IPS-18a (cell line): ENCODE measurements at regions not wholly inside any gene's neighbourhood (a gene's known extent, or its start where the extent isn't known, plus 50 kb on each side); places are given as distances from the start of the nearest gene placed in this dataset.

Source experiments
- H3K27ac ChIP-seq: one replicate; pipeline ENCODE4 v1.5.1; 2013; ENCODE audit warnings: low read length
- H3K27me3 ChIP-seq: one replicate; pipeline ENCODE4 v1.6.1; 2013; ENCODE audit warnings: mild to moderate bottlenecking, low read length; ENCODE audit not compliant: control insufficient read depth, insufficient read depth
- H3K36me3 ChIP-seq: one replicate; pipeline ENCODE4 v1.6.1; 2013; ENCODE audit warnings: low read depth, low read length; ENCODE audit not compliant: control insufficient read depth
- H3K4me1 ChIP-seq: one replicate; pipeline ENCODE4 v1.6.1; 2013; ENCODE audit warnings: low read depth, low read length; ENCODE audit not compliant: control insufficient read depth
- H3K4me3 ChIP-seq: one replicate; pipeline ENCODE4 v1.5.1; 2013; ENCODE audit warnings: low read length
- H3K9ac ChIP-seq: one replicate; pipeline ENCODE4 v1.6.1; 2013; ENCODE audit warnings: mild to moderate bottlenecking, low read length, moderate library complexity
- H3K9me3 ChIP-seq: one replicate; pipeline ENCODE4 v1.6.1; 2013; ENCODE audit warnings: low read depth, low read length; ENCODE audit not compliant: control insufficient read depth

DNA sequence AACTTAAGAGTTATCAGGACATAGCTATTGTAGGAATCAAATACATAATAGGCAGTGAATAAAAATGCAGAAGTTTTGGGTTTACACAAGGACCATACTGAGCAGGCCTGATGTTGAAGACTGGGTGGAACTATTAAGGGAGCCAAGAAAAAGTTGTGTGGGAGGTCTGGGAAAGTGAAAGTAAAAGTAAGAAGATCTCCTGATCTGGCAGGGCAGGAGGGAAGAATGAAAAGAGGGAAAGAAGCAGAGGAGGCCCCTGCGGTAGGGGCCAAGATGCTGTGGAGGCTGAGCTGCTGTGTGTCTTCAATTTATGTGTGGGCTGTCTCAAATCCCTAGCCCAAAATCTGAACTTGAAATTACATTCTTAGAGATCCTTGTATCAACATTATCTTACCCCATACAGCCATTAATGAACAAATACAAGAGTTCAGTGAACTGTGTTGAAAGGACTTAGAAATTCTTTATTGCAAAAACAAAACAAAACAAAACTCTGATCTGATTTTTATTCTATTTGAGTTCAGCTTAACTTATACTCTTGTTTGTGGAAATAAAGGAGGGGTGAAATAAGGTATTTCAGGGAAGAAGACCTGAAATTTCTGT lies 1183.8 kb downstream of the HACE1 start:
- no peaks in the 10 kb centered on the region for H3K27me3 ChIP-seq
- H3K36me3 ChIP-seq = no peaks in the 10 kb centered on the region
- no peaks in the 10 kb centered on the region for H3K4me1 ChIP-seq
- H3K4me3 ChIP-seq = no peak overlapping the region
- H3K9me3 ChIP-seq = no peaks in the 10 kb centered on the region
- no peak overlapping the region for H3K9ac ChIP-seq
- H3K27ac ChIP-seq = no peak overlapping the region

DNA sequence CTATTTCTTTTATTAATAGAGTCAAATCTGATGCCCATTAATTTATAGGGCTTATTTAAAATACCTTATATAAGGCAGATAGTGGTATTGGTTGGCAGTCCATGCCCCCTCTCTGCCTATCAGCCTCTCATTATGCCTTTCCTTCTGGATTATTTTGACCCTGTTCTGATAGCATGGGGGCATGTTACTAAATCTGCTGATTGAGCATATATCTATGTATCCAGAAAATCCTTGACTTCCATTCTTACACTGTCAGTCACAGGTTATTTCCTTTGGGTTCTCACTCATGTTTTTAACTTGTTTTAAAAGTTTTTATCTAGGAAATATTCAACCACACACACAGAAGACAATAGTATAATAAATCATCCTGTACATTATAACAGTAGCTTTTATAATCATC lies 1184.9 kb downstream of the HACE1 start:
- H3K27me3 ChIP-seq = no peaks in the 10 kb centered on the region
- no peak overlapping the region for H3K4me3 ChIP-seq
- H3K9ac ChIP-seq = no peak overlapping the region
- no peaks in the 10 kb centered on the region for H3K9me3 ChIP-seq
- no peaks in the 10 kb centered on the region for H3K36me3 ChIP-seq
- H3K4me1 ChIP-seq = no peaks in the 10 kb centered on the region
- no peak overlapping the region for H3K27ac ChIP-seq

DNA sequence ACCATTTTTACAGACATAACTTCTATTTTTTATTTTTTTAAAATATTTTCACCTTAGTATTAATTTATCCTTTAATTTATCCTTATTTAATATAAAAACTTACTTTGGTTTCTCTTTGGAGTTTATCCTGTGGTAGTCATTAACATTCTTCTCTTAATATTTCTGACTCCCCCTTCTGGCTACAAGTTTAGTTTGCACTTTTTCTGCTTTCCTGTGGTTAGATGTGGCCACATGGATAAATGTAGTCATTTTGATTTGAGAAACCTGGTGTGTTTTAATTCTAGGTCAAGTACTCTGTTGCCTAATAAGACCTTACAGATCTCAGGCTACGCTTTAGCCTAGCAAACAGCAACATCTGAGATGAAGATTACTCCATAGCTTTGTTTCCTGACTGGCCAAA lies 1187.5 kb downstream of the HACE1 start:
- Histone ChIP-seq H3K36me3 (no peaks in the 10 kb centered on the region), H3K4me1 (no peaks in the 10 kb centered on the region), H3K4me3 (no peak overlapping the region), H3K9me3 (no peaks in the 10 kb centered on the region), H3K27ac (no peak overlapping the region), H3K9ac (no peak overlapping the region), H3K27me3 (no peaks in the 10 kb centered on the region)

DNA sequence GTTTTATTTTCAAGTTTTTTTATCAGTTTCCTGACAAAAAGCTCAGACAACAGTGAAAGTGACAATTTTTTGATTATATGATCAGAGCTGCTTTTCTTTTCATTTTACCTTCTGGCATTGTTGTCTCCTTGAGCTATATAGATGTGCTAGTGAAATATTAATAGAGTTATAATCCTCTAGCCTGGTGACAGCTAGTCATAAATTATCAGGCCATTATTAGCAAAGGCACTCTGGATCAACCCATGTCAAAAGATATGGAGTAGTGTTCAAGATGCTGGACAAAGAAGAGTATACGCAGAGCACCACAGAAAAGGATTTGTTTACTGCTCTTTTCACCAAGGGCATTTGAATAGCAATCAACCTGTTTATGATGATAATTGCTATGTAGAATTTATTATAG lies 1230.1 kb downstream of the HACE1 start:
- Histone ChIP-seq H3K4me1 (no peaks in the 10 kb centered on the region), H3K36me3 (no peaks in the 10 kb centered on the region), H3K27ac (no peak overlapping the region), H3K4me3 (no peak overlapping the region), H3K9me3 (no peaks in the 10 kb centered on the region), H3K27me3 (no peaks in the 10 kb centered on the region), H3K9ac (no peak overlapping the region)

DNA sequence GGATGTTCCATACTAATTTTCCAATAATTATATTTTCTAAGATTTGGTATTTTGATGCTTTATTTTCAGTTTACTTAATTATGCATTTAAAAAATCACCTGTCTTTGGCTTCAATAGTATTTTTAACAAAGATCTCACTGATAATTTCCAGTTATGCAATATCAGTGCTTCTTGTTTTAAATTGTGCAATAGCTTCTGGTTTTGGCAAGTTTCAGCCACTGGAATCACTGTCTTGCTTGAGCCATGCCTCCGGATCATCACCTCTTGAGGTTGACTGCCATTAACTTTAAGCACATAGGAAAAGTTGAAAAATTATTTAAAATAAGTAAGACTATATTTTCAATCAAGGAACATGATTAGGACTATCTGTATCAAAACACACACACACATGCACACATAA lies 1242.1 kb downstream of the HACE1 start:
- Histone ChIP-seq H3K4me1 (no peaks in the 10 kb centered on the region), H3K27me3 (no peaks in the 10 kb centered on the region), H3K9me3 (no peaks in the 10 kb centered on the region), H3K36me3 (no peaks in the 10 kb centered on the region), H3K4me3 (no peak overlapping the region), H3K9ac (no peak overlapping the region), H3K27ac (no peak overlapping the region)

DNA sequence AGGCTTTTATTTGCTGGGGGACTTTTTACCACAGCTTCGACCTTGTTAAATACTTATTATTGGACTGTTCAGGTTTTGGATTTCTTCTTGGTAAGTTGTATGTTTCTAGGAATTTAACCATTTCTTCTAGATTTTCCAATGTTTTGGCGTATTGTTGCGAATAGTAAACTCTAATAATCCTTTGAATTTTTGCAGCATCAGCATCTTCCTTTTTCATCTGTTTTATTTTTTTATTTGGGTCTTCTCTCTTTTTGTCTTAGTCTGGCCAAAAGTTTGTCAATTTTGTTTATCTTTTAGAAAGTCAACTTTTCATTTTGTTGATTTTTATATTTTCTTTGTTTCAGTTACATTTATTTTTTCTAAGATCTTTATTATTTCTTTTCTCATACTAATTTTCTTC lies 1272.0 kb downstream of the HACE1 start:
- no peak overlapping the region for H3K4me3 ChIP-seq
- no peaks in the 10 kb centered on the region for H3K9me3 ChIP-seq
- no peaks in the 10 kb centered on the region for H3K4me1 ChIP-seq
- H3K27me3 ChIP-seq = no peaks in the 10 kb centered on the region
- H3K27ac ChIP-seq = no peak overlapping the region
- no peak overlapping the region for H3K9ac ChIP-seq
- H3K36me3 ChIP-seq = no peaks in the 10 kb centered on the region

DNA sequence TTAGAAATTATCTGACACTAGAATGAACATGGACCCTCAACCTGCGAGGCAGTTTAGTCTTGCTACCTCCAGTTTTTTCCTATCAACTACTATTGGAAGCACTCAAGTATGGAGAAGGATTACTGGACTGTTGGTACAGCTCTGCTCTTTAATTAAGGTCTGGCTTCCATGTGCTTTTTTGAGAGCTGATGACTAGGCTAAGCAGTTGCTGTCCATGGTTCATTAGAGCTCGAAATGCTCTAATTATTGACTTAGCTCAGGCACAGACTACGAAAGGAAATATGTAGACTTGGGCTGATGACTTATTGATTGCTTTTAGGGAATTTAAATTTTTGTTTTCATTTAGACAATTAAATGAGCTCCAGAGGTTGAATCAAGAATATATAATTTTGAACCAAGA lies 1281.6 kb downstream of the HACE1 start:
- Histone ChIP-seq H3K9ac (no peak overlapping the region), H3K36me3 (no peaks in the 10 kb centered on the region), H3K9me3 (no peaks in the 10 kb centered on the region), H3K27me3 (no peaks in the 10 kb centered on the region), H3K4me3 (no peak overlapping the region), H3K4me1 (no peaks in the 10 kb centered on the region), H3K27ac (no peak overlapping the region)

DNA sequence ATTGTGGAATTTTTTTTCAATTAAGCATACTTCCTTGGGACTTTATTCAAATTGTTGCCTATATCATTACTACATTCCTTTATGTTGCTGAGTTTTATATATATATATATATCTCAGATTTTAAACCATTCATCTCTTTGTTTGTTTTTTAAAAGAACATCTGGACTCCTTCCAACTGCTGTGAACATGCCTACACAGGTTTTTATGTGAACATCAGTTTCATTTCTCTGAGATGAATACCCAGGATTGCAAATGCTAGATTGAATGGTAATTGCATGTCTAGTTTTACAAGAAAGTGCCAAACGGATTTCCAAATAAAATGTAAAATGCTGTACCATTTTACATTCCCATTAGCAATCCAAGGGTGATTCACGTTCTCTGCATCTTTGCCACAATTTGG lies 1289.3 kb downstream of the HACE1 start:
- H3K4me1 ChIP-seq = no peaks in the 10 kb centered on the region

DNA sequence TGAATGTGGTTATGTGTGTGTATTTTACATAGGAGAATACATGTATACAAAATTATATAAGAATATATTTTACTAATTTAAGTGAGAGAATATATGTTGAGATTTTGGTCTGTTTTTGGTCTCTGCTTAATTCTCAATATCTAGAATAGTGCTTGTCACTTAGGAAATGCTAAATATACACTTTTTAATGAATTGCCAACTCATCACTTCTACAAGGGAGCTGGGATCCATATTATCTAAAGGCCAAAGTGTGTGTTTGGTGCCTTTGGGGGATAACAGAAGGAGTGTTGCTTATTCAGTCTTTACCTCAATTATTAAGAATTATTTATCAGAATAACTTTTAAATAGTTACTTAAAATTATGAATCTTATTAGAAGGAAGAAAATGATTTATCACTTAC lies 1304.8 kb downstream of the HACE1 start:
- no peaks in the 10 kb centered on the region for H3K27me3 ChIP-seq
- H3K4me3 ChIP-seq = no peak overlapping the region
- no peaks in the 10 kb centered on the region for H3K9me3 ChIP-seq
- no peak overlapping the region for H3K27ac ChIP-seq
- H3K4me1 ChIP-seq = no peaks in the 10 kb centered on the region
- H3K9ac ChIP-seq = no peak overlapping the region
- H3K36me3 ChIP-seq = no peaks in the 10 kb centered on the region

More for the DNA sequence above, 1289.3 kb downstream of the HACE1 start:
- Histone ChIP-seq H3K27me3 (no peaks in the 10 kb centered on the region), H3K27ac (no peak overlapping the region), H3K9ac (no peak overlapping the region), H3K9me3 (no peaks in the 10 kb centered on the region), H3K4me3 (no peak overlapping the region), H3K36me3 (no peaks in the 10 kb centered on the region)

DNA sequence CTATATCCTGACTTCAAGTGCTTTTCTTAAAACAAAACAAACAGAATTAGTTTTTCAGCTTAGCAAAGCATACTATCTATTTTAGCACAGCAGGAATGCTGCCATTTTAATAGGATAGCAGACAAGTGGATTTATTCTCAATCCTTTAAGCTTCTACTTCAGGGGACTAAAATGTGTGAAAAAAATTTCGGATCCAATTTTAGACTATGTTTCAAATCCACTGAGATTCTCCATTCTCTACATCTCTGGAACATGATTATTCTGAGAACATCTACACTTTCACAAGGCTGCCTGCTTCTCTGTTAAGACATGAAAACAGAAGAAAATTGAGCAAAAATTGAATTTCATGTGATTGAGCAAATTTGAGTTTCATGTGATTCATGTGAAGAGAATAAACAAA lies 1321.3 kb downstream of the HACE1 start:
- no peak overlapping the region for H3K9ac ChIP-seq
- H3K9me3 ChIP-seq = no peaks in the 10 kb centered on the region
- H3K27ac ChIP-seq = no peak overlapping the region
- no peaks in the 10 kb centered on the region for H3K27me3 ChIP-seq
- no peak overlapping the region for H3K4me3 ChIP-seq
- no peaks in the 10 kb centered on the region for H3K36me3 ChIP-seq
- peaks cover 25% of the 10 kb centered on the region for H3K4me1 ChIP-seq

DNA sequence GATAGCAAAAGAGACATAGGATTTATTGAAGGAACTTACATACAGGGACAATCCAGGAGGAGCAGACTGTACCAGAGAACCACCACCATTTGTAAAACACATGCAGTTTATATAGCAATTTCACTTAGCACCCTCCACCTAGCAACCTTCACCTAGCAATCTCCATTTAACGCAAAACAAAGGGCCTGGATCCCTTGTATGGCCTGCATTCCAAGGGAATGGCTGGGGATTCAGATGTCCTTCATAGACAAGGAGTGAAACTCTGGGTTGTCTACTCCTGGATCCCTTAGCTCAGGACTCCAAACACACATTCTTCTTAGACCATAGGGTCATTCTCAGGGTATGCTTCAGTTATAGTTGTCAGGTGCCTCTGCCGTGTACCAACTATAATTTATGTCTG lies 1324.9 kb downstream of the HACE1 start:
- H3K27ac ChIP-seq = no peak overlapping the region
- peaks cover 30% of the 10 kb centered on the region for H3K4me1 ChIP-seq
- H3K4me3 ChIP-seq = no peak overlapping the region
- no peaks in the 10 kb centered on the region for H3K36me3 ChIP-seq
- H3K27me3 ChIP-seq = no peaks in the 10 kb centered on the region
- no peak overlapping the region for H3K9ac ChIP-seq
- H3K9me3 ChIP-seq = no peaks in the 10 kb centered on the region

DNA sequence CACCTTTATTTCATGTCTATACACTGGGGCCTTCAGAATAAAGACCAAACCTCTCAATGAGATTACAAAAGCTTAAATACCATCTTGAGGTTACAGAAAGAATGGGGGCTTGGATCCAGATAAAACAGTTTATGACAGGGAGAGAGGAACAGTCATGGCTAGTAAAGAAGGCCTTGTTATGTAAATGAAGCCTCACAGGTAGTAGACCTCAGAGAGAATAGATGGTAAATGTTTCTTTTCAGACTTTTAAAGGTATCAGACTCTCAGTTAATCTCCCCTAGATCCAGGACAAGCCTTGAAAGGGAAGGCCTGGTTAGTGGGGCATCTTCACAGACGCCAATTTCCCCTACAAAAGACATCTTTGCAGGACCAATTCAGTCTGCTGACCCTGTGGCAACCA lies 1325.6 kb downstream of the HACE1 start:
- no peaks in the 10 kb centered on the region for H3K36me3 ChIP-seq
- no peak overlapping the region for H3K9ac ChIP-seq
- no peak overlapping the region for H3K4me3 ChIP-seq
- no peaks in the 10 kb centered on the region for H3K27me3 ChIP-seq
- H3K9me3 ChIP-seq = no peaks in the 10 kb centered on the region
- H3K27ac ChIP-seq = no peak overlapping the region
- peaks cover 30% of the 10 kb centered on the region for H3K4me1 ChIP-seq
